SK-N-SH (cell line): ENCODE measurements at regions not wholly inside any gene's neighbourhood (a gene's known extent, or its start where the extent isn't known, plus 50 kb on each side); places are given as distances from the start of the nearest gene placed in this dataset.

Experiments
- CTCF ChIA-PET: fragments of 300-600, 350-600 bp; formaldehyde crosslinking; extraction: SDS; loops from one replicate; lab custom pipeline; 2021; lab: Yijun Ruan, JAX
- POLR2A ChIA-PET: fragments of 350-600 bp; sonication (Branson Sonifier 250); formaldehyde crosslinking; extraction: SDS; loops from one replicate; lab custom pipeline; 2020; ENCODE audit warnings: antibody characterized with exemption, inconsistent platforms; lab: Yijun Ruan, JAX
- DNase-seq: peaks from one replicate; pipeline ENCODE4 v3.0.0; 2012
- H2AFZ ChIP-seq: fragments of 200-600 bp; sonication (generic); 2 replicates; pipeline ENCODE4 v1.8.1; 2016; ENCODE audit warnings: antibody characterized with exemption, mild to moderate bottlenecking, low read depth
- H3F3A ChIP-seq: fragments of 200-600 bp; sonication (generic); replicated peaks from 2 replicates; pipeline ENCODE3; 2016; ENCODE audit warnings: antibody characterized with exemption, mild to moderate bottlenecking; ENCODE audit not compliant: insufficient read depth
- H3K27ac ChIP-seq, 2 experiments: fragments of 200-500 bp in 1 of 2; fragments of 200-600 bp in 1 of 2; sonication (Bioruptor generic) in 1 of 2; sonication (generic), shearing (Covaris generic) in 1 of 2; 2 replicates each; pipeline versions ENCODE4 v1.5.1 to v1.6.1; 2014 to 2016; ENCODE audit warnings: low read depth in 2 of 2, inconsistent platforms in 1 of 2, low read length in 1 of 2, mild to moderate bottlenecking in 1 of 2, mixed read lengths in 1 of 2
- H3K27me3 ChIP-seq: fragments of 200-600 bp; sonication (generic), shearing (Covaris generic); 2 replicates; pipeline ENCODE4 v1.6.1; 2016; ENCODE audit warnings: mixed run types; ENCODE audit not compliant: insufficient read depth
- H3K36me3 ChIP-seq, 2 experiments: fragments of 200-500 bp in 1 of 2; fragments of 200-600 bp in 1 of 2; sonication (Bioruptor generic) in 1 of 2; sonication (generic) in 1 of 2; replicated peaks in 1 of 2; 2 replicates each; pipeline versions ENCODE3 to v1.5.1; 2014 to 2016; ENCODE audit warnings: low read length in 1 of 2, mild to moderate bottlenecking in 1 of 2; ENCODE audit not compliant: insufficient read depth in 2 of 2, control insufficient read depth in 1 of 2
- H3K4me1 ChIP-seq, 2 experiments: fragments of 200-500 bp in 1 of 2; fragments of 200-600 bp in 1 of 2; sonication (Bioruptor generic) in 1 of 2; sonication (generic), shearing (Covaris generic) in 1 of 2; 2 replicates each; pipeline versions ENCODE4 v1.5.1 to v1.6.1; 2014 to 2016; ENCODE audit warnings: low read depth in 1 of 2, low read length in 1 of 2, mixed run types in 1 of 2; ENCODE audit not compliant: insufficient read depth in 2 of 2, control insufficient read depth in 1 of 2
- H3K4me2 ChIP-seq: fragments of 200-600 bp; sonication (generic), shearing (Covaris generic); 2 replicates; pipeline ENCODE4 v1.6.1; 2017; ENCODE audit warnings: mixed run types
- H3K4me3 ChIP-seq, 2 experiments: fragments of 200-500 bp in 1 of 2; fragments of 200-600 bp in 1 of 2; sonication (Bioruptor generic) in 1 of 2; sonication (generic), shearing (Covaris generic) in 1 of 2; 2 replicates each; pipeline versions ENCODE4 v1.5.1 to v1.8.1; 2014 to 2016; ENCODE audit warnings: low read depth in 2 of 2, inconsistent platforms in 1 of 2, low read length in 1 of 2, mild to moderate bottlenecking in 1 of 2, mixed read lengths in 1 of 2, moderate library complexity in 1 of 2
- H3K79me2 ChIP-seq: fragments of 200-600 bp; sonication (generic); 2 replicates; pipeline ENCODE4 v1.8.1; 2017; ENCODE audit warnings: mild to moderate bottlenecking; ENCODE audit not compliant: insufficient read depth
- H3K9ac ChIP-seq: fragments of 200-600 bp; sonication (generic); 2 replicates; pipeline ENCODE4 v1.6.1; 2017; ENCODE audit warnings: mixed run types
- H3K9me2 ChIP-seq: fragments of 200-600 bp; sonication (generic); 2 replicates; pipeline ENCODE4 v1.6.1; 2017; ENCODE audit warnings: mixed run types
- H3K9me3 ChIP-seq: fragments of 200-600 bp; sonication (generic); 2 replicates; pipeline ENCODE4 v1.6.1; 2017; ENCODE audit warnings: mixed run types, mild to moderate bottlenecking, moderate library complexity
- H4K20me1 ChIP-seq: fragments of 200-600 bp; sonication (generic); 2 replicates; pipeline ENCODE4 v1.6.1; 2017; ENCODE audit warnings: mild to moderate bottlenecking, mixed run types; ENCODE audit not compliant: insufficient read depth
- ELF1 ChIP-seq: IDR thresholded peaks from 2 replicates; pipeline ENCODE4 v1.4.0; 2012
- FOSL2 ChIP-seq: IDR thresholded peaks from 2 replicates; pipeline ENCODE4 v1.4.0; 2012; ENCODE audit warnings: low read depth, mild to moderate bottlenecking, moderate library complexity, borderline replicate concordance
- FOXJ3 ChIP-seq: sonication (generic); formaldehyde crosslinking; IDR thresholded peaks from 2 replicates; pipeline ENCODE4 v1.5.1; 2020; ENCODE audit warnings: mild to moderate bottlenecking, missing genetic modification reagents
- GABPA ChIP-seq: IDR thresholded peaks from 2 replicates; pipeline ENCODE4 v1.4.0; 2012; ENCODE audit warnings: low read depth, mild to moderate bottlenecking
- MEF2A ChIP-seq: IDR thresholded peaks from 2 replicates; pipeline ENCODE4 v1.4.0; 2012; ENCODE audit warnings: low read depth, borderline replicate concordance
- MXI1 ChIP-seq: IDR thresholded peaks from 2 replicates; pipeline ENCODE4 v1.6.1; 2012; ENCODE audit warnings: mild to moderate bottlenecking, low read depth, low read length, improper control_type of control experiment
- NRF1 ChIP-seq: IDR thresholded peaks from 2 replicates; pipeline ENCODE4 v1.6.1; 2012; ENCODE audit warnings: low read depth, mild to moderate bottlenecking, low read length
- RAD21 ChIP-seq: IDR thresholded peaks from 2 replicates; pipeline ENCODE4 v1.6.1; 2012; ENCODE audit warnings: mild to moderate bottlenecking, low read length
- RXRA ChIP-seq: IDR thresholded peaks from 2 replicates; pipeline ENCODE4 v1.4.0; 2012; ENCODE audit warnings: low read depth, mild to moderate bottlenecking, borderline replicate concordance
- SIN3A ChIP-seq: IDR thresholded peaks from 2 replicates; pipeline ENCODE4 v1.6.1; 2012; ENCODE audit warnings: low read depth, mild to moderate bottlenecking, low read length, moderate library complexity, borderline replicate concordance
- SMC3 ChIP-seq: IDR thresholded peaks from 2 replicates; pipeline ENCODE4 v1.6.1; 2012; ENCODE audit warnings: low read depth, low read length, improper control_type of control experiment
- TCF12 ChIP-seq: IDR thresholded peaks from 2 replicates; pipeline ENCODE4 v1.4.0; 2012
- TEAD4 ChIP-seq: IDR thresholded peaks from 2 replicates; pipeline ENCODE4 v1.4.0; 2012; ENCODE audit warnings: mild to moderate bottlenecking, borderline replicate concordance; ENCODE audit not compliant: insufficient read depth
- WGBS: methylation state at CpG from one replicate; pipeline ENCODE4 v1.1.6; 2017; ENCODE audit warnings: low lambda C conversion rate; 5-methylcytosine and 5-hydroxymethylcytosine counted together
- TF ChIP-seq, protein P1 (sequence below): fragments of 200-600 bp; sonication (generic); IDR thresholded peaks from 2 replicates; pipeline ENCODE4 v1.6.1; 2017; ENCODE audit warnings: antibody characterized with exemption, mild to moderate bottlenecking, moderate library complexity
- TF ChIP-seq, protein P2 (sequence below): IDR thresholded peaks from 2 replicates; pipeline ENCODE4 v1.4.0; 2012; ENCODE audit warnings: low read depth, borderline replicate concordance
- TF ChIP-seq, protein P3 (sequence below): fragments of 150-350 bp; IDR thresholded peaks from 2 replicates; pipeline ENCODE4 v1.6.1; 2016; ENCODE audit warnings: mild to moderate bottlenecking, low read depth, low read length
- TF ChIP-seq, protein P4 (sequence below): IDR thresholded peaks from 2 replicates; pipeline ENCODE4; 2012

DNA sequence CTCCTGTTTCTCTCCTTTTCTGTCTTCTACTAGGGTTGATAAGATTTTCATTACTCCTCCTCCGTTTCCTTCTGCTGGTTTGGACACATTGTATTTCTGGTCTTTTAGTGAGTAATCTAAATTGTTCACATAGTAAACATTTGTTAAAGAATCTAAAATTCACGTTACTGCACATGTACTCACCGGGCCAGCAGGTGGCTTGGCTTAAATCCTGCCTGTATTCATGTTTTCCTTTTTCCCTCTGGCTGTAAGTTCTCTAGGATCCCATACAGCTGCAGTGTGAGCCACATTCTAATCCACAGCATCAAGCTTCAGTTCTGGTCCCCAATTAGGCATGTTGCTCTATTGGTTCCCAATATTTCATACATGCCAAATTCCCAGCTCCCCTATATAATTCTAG lies 958.3 kb downstream of the ADGRL2 start:
- H3K4me1 ChIP-seq: no peaks in the 10 kb centered on the region; a peak in 1 of 4 replicates
- CTCF ChIA-PET: interaction anchor here (0.8 kb wide), 1 partner anchor 464 kb away, joined by 3 read pairs; no protein-coding TSS in a partner anchor
- no peak overlapping the region for H3K9ac ChIP-seq
- no peaks in the 10 kb centered on the region for H3K79me2 ChIP-seq
- H3K4me3 ChIP-seq: no peak overlapping the region
- no peaks in the 10 kb centered on the region for H3K36me3 ChIP-seq
- DNase-seq: no peak
- H3F3A ChIP-seq: no peaks in the 10 kb centered on the region
- no peaks in the 10 kb centered on the region for H3K27me3 ChIP-seq
- H3K9me2 ChIP-seq: no peaks in the 10 kb centered on the region
- WGBS: 50% methylated on average over 3 of the region's 3 CpGs
- no peak overlapping the region for H3K4me2 ChIP-seq
- H4K20me1 ChIP-seq: no peaks in the 10 kb centered on the region
- no peak overlapping the region for H2AFZ ChIP-seq
- POLR2A ChIA-PET: no interaction called here
- no peak for TF ChIP-seq RAD21
- TF ChIP-seq, protein P1, sequence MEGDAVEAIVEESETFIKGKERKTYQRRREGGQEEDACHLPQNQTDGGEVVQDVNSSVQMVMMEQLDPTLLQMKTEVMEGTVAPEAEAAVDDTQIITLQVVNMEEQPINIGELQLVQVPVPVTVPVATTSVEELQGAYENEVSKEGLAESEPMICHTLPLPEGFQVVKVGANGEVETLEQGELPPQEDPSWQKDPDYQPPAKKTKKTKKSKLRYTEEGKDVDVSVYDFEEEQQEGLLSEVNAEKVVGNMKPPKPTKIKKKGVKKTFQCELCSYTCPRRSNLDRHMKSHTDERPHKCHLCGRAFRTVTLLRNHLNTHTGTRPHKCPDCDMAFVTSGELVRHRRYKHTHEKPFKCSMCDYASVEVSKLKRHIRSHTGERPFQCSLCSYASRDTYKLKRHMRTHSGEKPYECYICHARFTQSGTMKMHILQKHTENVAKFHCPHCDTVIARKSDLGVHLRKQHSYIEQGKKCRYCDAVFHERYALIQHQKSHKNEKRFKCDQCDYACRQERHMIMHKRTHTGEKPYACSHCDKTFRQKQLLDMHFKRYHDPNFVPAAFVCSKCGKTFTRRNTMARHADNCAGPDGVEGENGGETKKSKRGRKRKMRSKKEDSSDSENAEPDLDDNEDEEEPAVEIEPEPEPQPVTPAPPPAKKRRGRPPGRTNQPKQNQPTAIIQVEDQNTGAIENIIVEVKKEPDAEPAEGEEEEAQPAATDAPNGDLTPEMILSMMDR: 0 out of 2 replicates have a peak, but pooled peaks have one; percentile 18
- TF ChIP-seq RXRA: no peak
- H3K27ac ChIP-seq: no peak overlapping the region
- no peaks in the 10 kb centered on the region for H3K9me3 ChIP-seq

DNA sequence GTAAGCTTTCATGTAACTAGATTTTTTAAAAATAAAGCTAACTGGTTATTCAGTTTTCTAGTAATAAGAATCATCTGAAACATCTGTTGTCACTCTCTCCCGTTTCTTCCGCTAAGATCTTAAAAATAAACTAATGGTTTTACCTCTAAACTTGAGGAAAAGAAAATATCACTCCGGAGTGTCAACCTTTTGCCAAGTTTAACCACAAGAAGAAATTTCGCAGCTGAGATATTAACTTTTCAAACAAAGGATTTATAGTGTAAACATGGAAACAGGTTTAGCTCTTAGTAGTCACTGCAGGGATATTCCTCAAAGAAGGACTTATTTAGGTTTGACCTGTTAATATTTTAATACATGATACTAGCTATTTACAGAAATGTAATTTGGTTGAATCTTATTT lies 954.9 kb downstream of the ADGRL2 start:
- Histone ChIP-seq H3K36me3 (no peaks in the 10 kb centered on the region), H3K4me2 (no peak overlapping the region), H3K79me2 (no peaks in the 10 kb centered on the region), H3K9me3 (no peaks in the 10 kb centered on the region), H3F3A (no peaks in the 10 kb centered on the region), H3K27ac (no peak overlapping the region), H3K9ac (no peak overlapping the region), H2AFZ (no peak overlapping the region), H3K4me1 (no peaks in the 10 kb centered on the region), H4K20me1 (no peaks in the 10 kb centered on the region), H3K27me3 (no peaks in the 10 kb centered on the region), H3K9me2 (no peaks in the 10 kb centered on the region)
- DNase-seq: no peak
- POLR2A ChIA-PET: no interaction called here
- 60% methylated on average over 4 of the region's 4 CpGs for WGBS
- no peak for TF ChIP-seq SMC3
- TF ChIP-seq FOSL2: no peak
- TF ChIP-seq TCF12: no peak
- TF ChIP-seq, protein P2, sequence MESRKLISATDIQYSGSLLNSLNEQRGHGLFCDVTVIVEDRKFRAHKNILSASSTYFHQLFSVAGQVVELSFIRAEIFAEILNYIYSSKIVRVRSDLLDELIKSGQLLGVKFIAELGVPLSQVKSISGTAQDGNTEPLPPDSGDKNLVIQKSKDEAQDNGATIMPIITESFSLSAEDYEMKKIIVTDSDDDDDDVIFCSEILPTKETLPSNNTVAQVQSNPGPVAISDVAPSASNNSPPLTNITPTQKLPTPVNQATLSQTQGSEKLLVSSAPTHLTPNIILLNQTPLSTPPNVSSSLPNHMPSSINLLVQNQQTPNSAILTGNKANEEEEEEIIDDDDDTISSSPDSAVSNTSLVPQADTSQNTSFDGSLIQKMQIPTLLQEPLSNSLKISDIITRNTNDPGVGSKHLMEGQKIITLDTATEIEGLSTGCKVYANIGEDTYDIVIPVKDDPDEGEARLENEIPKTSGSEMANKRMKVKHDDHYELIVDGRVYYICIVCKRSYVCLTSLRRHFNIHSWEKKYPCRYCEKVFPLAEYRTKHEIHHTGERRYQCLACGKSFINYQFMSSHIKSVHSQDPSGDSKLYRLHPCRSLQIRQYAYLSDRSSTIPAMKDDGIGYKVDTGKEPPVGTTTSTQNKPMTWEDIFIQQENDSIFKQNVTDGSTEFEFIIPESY: no peak
- TF ChIP-seq, protein P3, sequence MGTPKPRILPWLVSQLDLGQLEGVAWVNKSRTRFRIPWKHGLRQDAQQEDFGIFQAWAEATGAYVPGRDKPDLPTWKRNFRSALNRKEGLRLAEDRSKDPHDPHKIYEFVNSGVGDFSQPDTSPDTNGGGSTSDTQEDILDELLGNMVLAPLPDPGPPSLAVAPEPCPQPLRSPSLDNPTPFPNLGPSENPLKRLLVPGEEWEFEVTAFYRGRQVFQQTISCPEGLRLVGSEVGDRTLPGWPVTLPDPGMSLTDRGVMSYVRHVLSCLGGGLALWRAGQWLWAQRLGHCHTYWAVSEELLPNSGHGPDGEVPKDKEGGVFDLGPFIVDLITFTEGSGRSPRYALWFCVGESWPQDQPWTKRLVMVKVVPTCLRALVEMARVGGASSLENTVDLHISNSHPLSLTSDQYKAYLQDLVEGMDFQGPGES: no peak
- TF ChIP-seq ELF1: no peak
- TF ChIP-seq, protein P4, sequence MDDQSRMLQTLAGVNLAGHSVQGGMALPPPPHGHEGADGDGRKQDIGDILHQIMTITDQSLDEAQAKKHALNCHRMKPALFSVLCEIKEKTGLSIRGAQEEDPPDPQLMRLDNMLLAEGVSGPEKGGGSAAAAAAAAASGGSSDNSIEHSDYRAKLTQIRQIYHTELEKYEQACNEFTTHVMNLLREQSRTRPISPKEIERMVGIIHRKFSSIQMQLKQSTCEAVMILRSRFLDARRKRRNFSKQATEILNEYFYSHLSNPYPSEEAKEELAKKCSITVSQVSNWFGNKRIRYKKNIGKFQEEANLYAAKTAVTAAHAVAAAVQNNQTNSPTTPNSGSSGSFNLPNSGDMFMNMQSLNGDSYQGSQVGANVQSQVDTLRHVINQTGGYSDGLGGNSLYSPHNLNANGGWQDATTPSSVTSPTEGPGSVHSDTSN: no peak
- no peak for TF ChIP-seq MEF2A
- no peak for TF ChIP-seq FOXJ3 (CRISPR knock-in tag)
- TF ChIP-seq GABPA: no peak
- no peak for TF ChIP-seq MXI1
- TF ChIP-seq TEAD4: no peak
- no peak for TF ChIP-seq NRF1
- no peak for TF ChIP-seq SIN3A
- TF ChIP-seq, all 33 proteins: peak for 0
- CTCF ChIA-PET: interaction anchor here (1.1 kb wide), 1 partner anchor 29 kb away, joined by 4 read pairs; no protein-coding TSS in a partner anchor
- no peak overlapping the region for H3K4me3 ChIP-seq
